SK-N-SH (cell line): ENCODE measurements at regions not wholly inside any gene's neighbourhood (a gene's known extent, or its start where the extent isn't known, plus 50 kb on each side); places are given as distances from the start of the nearest gene placed in this dataset.

Experiments
- CTCF ChIA-PET: fragments of 300-600, 350-600 bp; formaldehyde crosslinking; extraction: SDS; loops from one replicate; lab custom pipeline; 2021; lab: Yijun Ruan, JAX
- POLR2A ChIA-PET: fragments of 350-600 bp; sonication (Branson Sonifier 250); formaldehyde crosslinking; extraction: SDS; loops from one replicate; lab custom pipeline; 2020; ENCODE audit warnings: antibody characterized with exemption, inconsistent platforms; lab: Yijun Ruan, JAX
- DNase-seq: peaks from one replicate; pipeline ENCODE4 v3.0.0; 2012
- H2AFZ ChIP-seq: fragments of 200-600 bp; sonication (generic); 2 replicates; pipeline ENCODE4 v1.8.1; 2016; ENCODE audit warnings: antibody characterized with exemption, mild to moderate bottlenecking, low read depth
- H3F3A ChIP-seq: fragments of 200-600 bp; sonication (generic); replicated peaks from 2 replicates; pipeline ENCODE3; 2016; ENCODE audit warnings: antibody characterized with exemption, mild to moderate bottlenecking; ENCODE audit not compliant: insufficient read depth
- H3K27ac ChIP-seq, 2 experiments: fragments of 200-500 bp in 1 of 2; fragments of 200-600 bp in 1 of 2; sonication (Bioruptor generic) in 1 of 2; sonication (generic), shearing (Covaris generic) in 1 of 2; 2 replicates each; pipeline versions ENCODE4 v1.5.1 to v1.6.1; 2014 to 2016; ENCODE audit warnings: low read depth in 2 of 2, inconsistent platforms in 1 of 2, low read length in 1 of 2, mild to moderate bottlenecking in 1 of 2, mixed read lengths in 1 of 2
- H3K27me3 ChIP-seq: fragments of 200-600 bp; sonication (generic), shearing (Covaris generic); 2 replicates; pipeline ENCODE4 v1.6.1; 2016; ENCODE audit warnings: mixed run types; ENCODE audit not compliant: insufficient read depth
- H3K36me3 ChIP-seq, 2 experiments: fragments of 200-500 bp in 1 of 2; fragments of 200-600 bp in 1 of 2; sonication (Bioruptor generic) in 1 of 2; sonication (generic) in 1 of 2; replicated peaks in 1 of 2; 2 replicates each; pipeline versions ENCODE3 to v1.5.1; 2014 to 2016; ENCODE audit warnings: low read length in 1 of 2, mild to moderate bottlenecking in 1 of 2; ENCODE audit not compliant: insufficient read depth in 2 of 2, control insufficient read depth in 1 of 2
- H3K4me1 ChIP-seq, 2 experiments: fragments of 200-500 bp in 1 of 2; fragments of 200-600 bp in 1 of 2; sonication (Bioruptor generic) in 1 of 2; sonication (generic), shearing (Covaris generic) in 1 of 2; 2 replicates each; pipeline versions ENCODE4 v1.5.1 to v1.6.1; 2014 to 2016; ENCODE audit warnings: low read depth in 1 of 2, low read length in 1 of 2, mixed run types in 1 of 2; ENCODE audit not compliant: insufficient read depth in 2 of 2, control insufficient read depth in 1 of 2
- H3K4me2 ChIP-seq: fragments of 200-600 bp; sonication (generic), shearing (Covaris generic); 2 replicates; pipeline ENCODE4 v1.6.1; 2017; ENCODE audit warnings: mixed run types
- H3K4me3 ChIP-seq, 2 experiments: fragments of 200-500 bp in 1 of 2; fragments of 200-600 bp in 1 of 2; sonication (Bioruptor generic) in 1 of 2; sonication (generic), shearing (Covaris generic) in 1 of 2; 2 replicates each; pipeline versions ENCODE4 v1.5.1 to v1.8.1; 2014 to 2016; ENCODE audit warnings: low read depth in 2 of 2, inconsistent platforms in 1 of 2, low read length in 1 of 2, mild to moderate bottlenecking in 1 of 2, mixed read lengths in 1 of 2, moderate library complexity in 1 of 2
- H3K79me2 ChIP-seq: fragments of 200-600 bp; sonication (generic); 2 replicates; pipeline ENCODE4 v1.8.1; 2017; ENCODE audit warnings: mild to moderate bottlenecking; ENCODE audit not compliant: insufficient read depth
- H3K9ac ChIP-seq: fragments of 200-600 bp; sonication (generic); 2 replicates; pipeline ENCODE4 v1.6.1; 2017; ENCODE audit warnings: mixed run types
- H3K9me2 ChIP-seq: fragments of 200-600 bp; sonication (generic); 2 replicates; pipeline ENCODE4 v1.6.1; 2017; ENCODE audit warnings: mixed run types
- H3K9me3 ChIP-seq: fragments of 200-600 bp; sonication (generic); 2 replicates; pipeline ENCODE4 v1.6.1; 2017; ENCODE audit warnings: mixed run types, mild to moderate bottlenecking, moderate library complexity
- H4K20me1 ChIP-seq: fragments of 200-600 bp; sonication (generic); 2 replicates; pipeline ENCODE4 v1.6.1; 2017; ENCODE audit warnings: mild to moderate bottlenecking, mixed run types; ENCODE audit not compliant: insufficient read depth
- CHD2 ChIP-seq: fragments of 150-350 bp; IDR thresholded peaks from 2 replicates; pipeline ENCODE4 v1.6.1; 2018; ENCODE audit warnings: low read length; ENCODE audit not compliant: partially characterized antibody
- CTCF ChIP-seq: fragments of 200-600 bp; sonication (generic); IDR thresholded peaks from 2 replicates; pipeline ENCODE4 v1.6.1; 2017; ENCODE audit warnings: antibody characterized with exemption, mild to moderate bottlenecking, moderate library complexity
- ELF1 ChIP-seq: IDR thresholded peaks from 2 replicates; pipeline ENCODE4 v1.4.0; 2012
- EZH2phosphoT487 ChIP-seq: fragments of 200-600 bp; sonication (generic); IDR thresholded peaks from 2 replicates; pipeline ENCODE4 v1.6.1; 2017; ENCODE audit warnings: low read depth, mixed run types, mild to moderate bottlenecking, antibody characterized with exemption, moderate library complexity, borderline replicate concordance
- FOSL2 ChIP-seq: IDR thresholded peaks from 2 replicates; pipeline ENCODE4 v1.4.0; 2012; ENCODE audit warnings: low read depth, mild to moderate bottlenecking, moderate library complexity, borderline replicate concordance
- FOXM1 ChIP-seq: IDR thresholded peaks from 2 replicates; pipeline ENCODE4 v1.4.0; 2012; ENCODE audit warnings: low read depth, mild to moderate bottlenecking
- GATA2 ChIP-seq: sonication (generic); formaldehyde crosslinking; IDR thresholded peaks from 2 replicates; pipeline ENCODE4 v1.5.0; 2020; ENCODE audit warnings: mild to moderate bottlenecking, missing genetic modification reagents
- RAD21 ChIP-seq: IDR thresholded peaks from 2 replicates; pipeline ENCODE4 v1.6.1; 2012; ENCODE audit warnings: mild to moderate bottlenecking, low read length
- RCOR1 ChIP-seq: fragments of 150-350 bp; IDR thresholded peaks from 2 replicates; pipeline ENCODE4 v1.6.1; 2017; ENCODE audit warnings: antibody characterized with exemption, low read length
- RFX5 ChIP-seq: IDR thresholded peaks from 2 replicates; pipeline ENCODE4 v1.6.1; 2012; ENCODE audit warnings: mild to moderate bottlenecking, improper control_type of control experiment, low read length
- RXRA ChIP-seq: IDR thresholded peaks from 2 replicates; pipeline ENCODE4 v1.4.0; 2012; ENCODE audit warnings: low read depth, mild to moderate bottlenecking, borderline replicate concordance
- SIN3A ChIP-seq: IDR thresholded peaks from 2 replicates; pipeline ENCODE4 v1.6.1; 2012; ENCODE audit warnings: low read depth, mild to moderate bottlenecking, low read length, moderate library complexity, borderline replicate concordance
- SMC3 ChIP-seq: IDR thresholded peaks from 2 replicates; pipeline ENCODE4 v1.6.1; 2012; ENCODE audit warnings: low read depth, low read length, improper control_type of control experiment
- TCF12 ChIP-seq: IDR thresholded peaks from 2 replicates; pipeline ENCODE4 v1.4.0; 2012
- TEAD4 ChIP-seq: IDR thresholded peaks from 2 replicates; pipeline ENCODE4 v1.4.0; 2012; ENCODE audit warnings: mild to moderate bottlenecking, borderline replicate concordance; ENCODE audit not compliant: insufficient read depth
- USF2 ChIP-seq: fragments of 150-350 bp; IDR thresholded peaks from 2 replicates; pipeline ENCODE4 v1.6.1; 2017; ENCODE audit warnings: antibody characterized with exemption, low read length, low read depth, borderline replicate concordance
- WGBS: methylation state at CpG from one replicate; pipeline ENCODE4 v1.1.6; 2017; ENCODE audit warnings: low lambda C conversion rate; 5-methylcytosine and 5-hydroxymethylcytosine counted together
- TF ChIP-seq, protein P1 (sequence below): fragments of 150-350 bp; IDR thresholded peaks from 2 replicates; pipeline ENCODE4 v1.6.1; 2016; ENCODE audit warnings: mild to moderate bottlenecking, low read depth, low read length
- TF ChIP-seq, protein P2 (sequence below): IDR thresholded peaks from 2 replicates; pipeline ENCODE4 v1.4.0; 2012; ENCODE audit warnings: low read depth, borderline replicate concordance

GRCh38 chr11:42800041-42800440, 511.8 kb upstream of the API5 start:
- H3K79me2 ChIP-seq = no peaks in the 10 kb centered on the region
- POLR2A ChIA-PET = no interaction called here
- 47% methylated on average over 4 of the region's 4 CpGs for WGBS

GRCh38 chr11:42802201-42802899, 509.4 kb upstream of the API5 start:
- ChIA-PET POLR2A (no interaction called here), CTCF (no interaction called here)

More at GRCh38 chr11:42800041-42800440, 511.8 kb upstream of the API5 start:
- no peaks in the 10 kb centered on the region for H3K4me1 ChIP-seq
- H3K4me3 ChIP-seq = no peak overlapping the region
- no peak overlapping the region for H2AFZ ChIP-seq
- no peaks in the 10 kb centered on the region for H3K27me3 ChIP-seq
- H3K9me2 ChIP-seq = no peaks in the 10 kb centered on the region
- DNase-seq = no peak
- H3K9me3 ChIP-seq = no peaks in the 10 kb centered on the region; the same call in 1 of the 2 replicates
- no peaks in the 10 kb centered on the region for H3F3A ChIP-seq
- no peak overlapping the region for H3K9ac ChIP-seq
- no peaks in the 10 kb centered on the region for H3K36me3 ChIP-seq
- H3K4me2 ChIP-seq = no peak overlapping the region
- H4K20me1 ChIP-seq = no peaks in the 10 kb centered on the region
- no peak overlapping the region for H3K27ac ChIP-seq
- CTCF ChIA-PET = no interaction called here
- no peak for TF ChIP-seq ELF1
- TF ChIP-seq, protein P1, sequence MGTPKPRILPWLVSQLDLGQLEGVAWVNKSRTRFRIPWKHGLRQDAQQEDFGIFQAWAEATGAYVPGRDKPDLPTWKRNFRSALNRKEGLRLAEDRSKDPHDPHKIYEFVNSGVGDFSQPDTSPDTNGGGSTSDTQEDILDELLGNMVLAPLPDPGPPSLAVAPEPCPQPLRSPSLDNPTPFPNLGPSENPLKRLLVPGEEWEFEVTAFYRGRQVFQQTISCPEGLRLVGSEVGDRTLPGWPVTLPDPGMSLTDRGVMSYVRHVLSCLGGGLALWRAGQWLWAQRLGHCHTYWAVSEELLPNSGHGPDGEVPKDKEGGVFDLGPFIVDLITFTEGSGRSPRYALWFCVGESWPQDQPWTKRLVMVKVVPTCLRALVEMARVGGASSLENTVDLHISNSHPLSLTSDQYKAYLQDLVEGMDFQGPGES = no peak
- TF ChIP-seq TCF12 = no peak
- TF ChIP-seq FOSL2 = no peak

More at GRCh38 chr11:42802201-42802899, 509.4 kb upstream of the API5 start:
- DNase-seq = no peak
- Histone ChIP-seq H3K4me3 (no peak overlapping the region), H3K9me2 (no peaks in the 10 kb centered on the region), H3F3A (no peaks in the 10 kb centered on the region), H3K4me1 (no peaks in the 10 kb centered on the region; a peak in 1 of 4 replicates), H2AFZ (no peak overlapping the region), H3K4me2 (no peak overlapping the region), H3K36me3 (no peaks in the 10 kb centered on the region), H4K20me1 (no peaks in the 10 kb centered on the region), H3K27ac (no peak overlapping the region), H3K27me3 (no peaks in the 10 kb centered on the region), H3K9ac (no peak overlapping the region), H3K9me3 (no peaks in the 10 kb centered on the region; the same call in 1 of the 2 replicates), H3K79me2 (no peaks in the 10 kb centered on the region)
- TF ChIP-seq RAD21 (no peak), SIN3A (no peak), EZH2phosphoT487 (no peak), FOXM1 (no peak), RXRA (no peak), TEAD4 (no peak), SMC3 (no peak), USF2 (no peak), GATA2 (CRISPR knock-in tag) (no peak), CTCF (no peak), ELF1 (no peak), FOSL2 (no peak), RCOR1 (no peak), CHD2 (no peak), RFX5 (no peak)
- TF ChIP-seq, protein P2, sequence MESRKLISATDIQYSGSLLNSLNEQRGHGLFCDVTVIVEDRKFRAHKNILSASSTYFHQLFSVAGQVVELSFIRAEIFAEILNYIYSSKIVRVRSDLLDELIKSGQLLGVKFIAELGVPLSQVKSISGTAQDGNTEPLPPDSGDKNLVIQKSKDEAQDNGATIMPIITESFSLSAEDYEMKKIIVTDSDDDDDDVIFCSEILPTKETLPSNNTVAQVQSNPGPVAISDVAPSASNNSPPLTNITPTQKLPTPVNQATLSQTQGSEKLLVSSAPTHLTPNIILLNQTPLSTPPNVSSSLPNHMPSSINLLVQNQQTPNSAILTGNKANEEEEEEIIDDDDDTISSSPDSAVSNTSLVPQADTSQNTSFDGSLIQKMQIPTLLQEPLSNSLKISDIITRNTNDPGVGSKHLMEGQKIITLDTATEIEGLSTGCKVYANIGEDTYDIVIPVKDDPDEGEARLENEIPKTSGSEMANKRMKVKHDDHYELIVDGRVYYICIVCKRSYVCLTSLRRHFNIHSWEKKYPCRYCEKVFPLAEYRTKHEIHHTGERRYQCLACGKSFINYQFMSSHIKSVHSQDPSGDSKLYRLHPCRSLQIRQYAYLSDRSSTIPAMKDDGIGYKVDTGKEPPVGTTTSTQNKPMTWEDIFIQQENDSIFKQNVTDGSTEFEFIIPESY = no peak
- WGBS = 19% methylated on average over 6 of the region's 6 CpGs
